ENCODE measurements at regions not wholly inside any gene's neighbourhood (a gene's known extent, or its start where the extent isn't known, plus 50 kb on each side); places are given as distances from the start of the nearest gene placed in this dataset.

DNA sequence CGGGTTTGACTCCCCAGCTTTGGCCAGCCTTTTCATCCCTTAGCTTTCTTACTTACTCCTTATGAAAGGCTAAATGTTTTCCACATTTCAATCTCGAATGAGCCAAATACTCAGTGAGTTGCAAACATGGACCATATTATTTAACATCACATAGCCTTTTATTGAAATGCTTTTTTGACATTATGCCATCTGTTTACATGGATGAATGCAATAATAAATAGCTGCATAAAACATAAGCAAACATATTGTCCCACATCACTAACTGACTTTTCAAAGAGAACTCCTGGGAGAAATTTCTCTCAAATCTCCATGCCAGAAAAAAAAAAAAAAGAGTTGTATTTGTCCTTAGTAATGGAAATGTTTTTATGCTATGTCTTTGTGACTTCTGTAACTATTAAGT, 134.9 kb downstream of the LSMEM1 start:
- no peak for TF ChIP-seq POLR2A (IDR thresholded peaks at IDR 0.05)
- TF ChIP-seq, protein P1, sequence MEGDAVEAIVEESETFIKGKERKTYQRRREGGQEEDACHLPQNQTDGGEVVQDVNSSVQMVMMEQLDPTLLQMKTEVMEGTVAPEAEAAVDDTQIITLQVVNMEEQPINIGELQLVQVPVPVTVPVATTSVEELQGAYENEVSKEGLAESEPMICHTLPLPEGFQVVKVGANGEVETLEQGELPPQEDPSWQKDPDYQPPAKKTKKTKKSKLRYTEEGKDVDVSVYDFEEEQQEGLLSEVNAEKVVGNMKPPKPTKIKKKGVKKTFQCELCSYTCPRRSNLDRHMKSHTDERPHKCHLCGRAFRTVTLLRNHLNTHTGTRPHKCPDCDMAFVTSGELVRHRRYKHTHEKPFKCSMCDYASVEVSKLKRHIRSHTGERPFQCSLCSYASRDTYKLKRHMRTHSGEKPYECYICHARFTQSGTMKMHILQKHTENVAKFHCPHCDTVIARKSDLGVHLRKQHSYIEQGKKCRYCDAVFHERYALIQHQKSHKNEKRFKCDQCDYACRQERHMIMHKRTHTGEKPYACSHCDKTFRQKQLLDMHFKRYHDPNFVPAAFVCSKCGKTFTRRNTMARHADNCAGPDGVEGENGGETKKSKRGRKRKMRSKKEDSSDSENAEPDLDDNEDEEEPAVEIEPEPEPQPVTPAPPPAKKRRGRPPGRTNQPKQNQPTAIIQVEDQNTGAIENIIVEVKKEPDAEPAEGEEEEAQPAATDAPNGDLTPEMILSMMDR (IDR thresholded peaks at IDR 0.05): no peak
- no peak for TF ChIP-seq EP300 (IDR thresholded peaks at IDR 0.05)
